ENCODE measurements at regions not wholly inside any gene's neighbourhood (a gene's known extent, or its start where the extent isn't known, plus 50 kb on each side); places are given as distances from the start of the nearest gene placed in this dataset.

DNA sequence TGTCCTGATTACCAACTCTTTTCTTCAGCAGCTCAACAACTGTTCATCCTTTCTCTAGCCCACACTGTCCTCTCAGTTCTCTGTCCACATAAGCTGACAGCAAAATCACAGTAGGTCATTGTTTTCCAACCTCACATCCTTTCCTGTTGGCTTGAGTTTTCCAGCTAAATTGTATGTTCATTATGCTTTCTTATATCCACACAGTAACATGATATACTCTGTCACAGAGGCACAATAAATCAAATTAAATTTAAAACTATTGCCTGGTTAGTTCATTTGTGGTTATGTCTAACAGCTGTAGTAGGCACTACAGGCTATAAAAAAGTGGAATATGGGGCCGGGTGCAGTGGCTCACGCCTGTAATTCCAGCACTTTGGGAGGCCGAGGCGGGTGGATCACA is 179.9 kb downstream of the ETAA1 start:
- TF ChIP-seq, protein P1, sequence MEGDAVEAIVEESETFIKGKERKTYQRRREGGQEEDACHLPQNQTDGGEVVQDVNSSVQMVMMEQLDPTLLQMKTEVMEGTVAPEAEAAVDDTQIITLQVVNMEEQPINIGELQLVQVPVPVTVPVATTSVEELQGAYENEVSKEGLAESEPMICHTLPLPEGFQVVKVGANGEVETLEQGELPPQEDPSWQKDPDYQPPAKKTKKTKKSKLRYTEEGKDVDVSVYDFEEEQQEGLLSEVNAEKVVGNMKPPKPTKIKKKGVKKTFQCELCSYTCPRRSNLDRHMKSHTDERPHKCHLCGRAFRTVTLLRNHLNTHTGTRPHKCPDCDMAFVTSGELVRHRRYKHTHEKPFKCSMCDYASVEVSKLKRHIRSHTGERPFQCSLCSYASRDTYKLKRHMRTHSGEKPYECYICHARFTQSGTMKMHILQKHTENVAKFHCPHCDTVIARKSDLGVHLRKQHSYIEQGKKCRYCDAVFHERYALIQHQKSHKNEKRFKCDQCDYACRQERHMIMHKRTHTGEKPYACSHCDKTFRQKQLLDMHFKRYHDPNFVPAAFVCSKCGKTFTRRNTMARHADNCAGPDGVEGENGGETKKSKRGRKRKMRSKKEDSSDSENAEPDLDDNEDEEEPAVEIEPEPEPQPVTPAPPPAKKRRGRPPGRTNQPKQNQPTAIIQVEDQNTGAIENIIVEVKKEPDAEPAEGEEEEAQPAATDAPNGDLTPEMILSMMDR (IDR thresholded peaks at IDR 0.05): no peak
- TF ChIP-seq POLR2A (IDR thresholded peaks at IDR 0.05): no peak
